GM18907 (cell line): ENCODE measurements at regions not wholly inside any gene's neighbourhood (a gene's known extent, or its start where the extent isn't known, plus 50 kb on each side); places are given as distances from the start of the nearest gene placed in this dataset.
"Not testable (repeated sequence)": the region's sequence is repeated elsewhere in the genome, so short reads cannot be mapped to it uniquely, and the experiment has no call there.

ENCODE experiments used
- ATAC-seq: cut with Tn5 transposase; IDR thresholded peaks from one replicate; pipeline ENCODE4 v1.9.1; 2021; ENCODE audit warnings: mild to moderate bottlenecking, moderate library complexity; ENCODE audit not compliant: unreplicated experiment

DNA sequence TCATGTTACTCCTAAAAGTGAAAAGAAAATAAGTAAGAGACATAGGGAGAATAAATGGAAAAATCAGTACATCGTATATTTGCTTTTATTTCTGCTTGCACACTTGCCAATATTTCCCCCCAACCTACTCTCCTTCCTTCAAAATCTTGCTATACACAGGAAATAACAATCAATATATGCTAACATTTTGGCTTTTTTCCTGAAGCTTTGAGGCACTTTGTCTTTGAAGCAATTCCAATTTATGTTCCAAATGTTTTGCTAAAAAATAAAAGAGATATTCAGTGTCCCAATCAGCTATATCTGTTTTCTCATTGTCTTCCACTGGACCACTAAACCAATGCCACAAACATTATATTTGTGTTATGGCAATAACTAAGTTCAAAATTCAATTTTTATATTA, 184.0 kb upstream of the NEGR1 start:
- no peak for ATAC-seq

GRCh38 chr1:72462186-72462905, 180.0 kb upstream of the NEGR1 start:
- no peak for ATAC-seq

GRCh38 chr1:72442262-72442661, 159.9 kb upstream of the NEGR1 start:
- no peak for ATAC-seq

DNA sequence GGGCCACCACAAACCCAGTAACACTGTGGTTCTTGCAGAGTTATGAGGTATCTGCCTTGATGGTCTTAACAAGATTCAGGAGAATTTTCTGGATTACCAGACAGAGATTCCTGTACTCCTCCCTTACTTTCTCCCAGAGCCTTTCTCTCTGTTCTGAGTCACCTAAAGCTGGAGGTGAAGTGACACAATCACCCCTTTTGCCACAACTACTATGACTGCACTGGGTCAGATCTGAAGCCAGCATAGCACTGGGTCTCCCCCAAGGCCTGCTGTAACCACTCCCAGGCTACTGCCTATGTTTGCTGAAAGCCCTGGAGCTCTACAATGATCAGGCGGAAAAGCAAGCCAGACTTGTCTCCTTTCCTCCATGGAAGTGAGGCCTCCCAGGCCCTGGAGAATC, 156.7 kb upstream of the NEGR1 start:
- ATAC-seq: no peak

DNA sequence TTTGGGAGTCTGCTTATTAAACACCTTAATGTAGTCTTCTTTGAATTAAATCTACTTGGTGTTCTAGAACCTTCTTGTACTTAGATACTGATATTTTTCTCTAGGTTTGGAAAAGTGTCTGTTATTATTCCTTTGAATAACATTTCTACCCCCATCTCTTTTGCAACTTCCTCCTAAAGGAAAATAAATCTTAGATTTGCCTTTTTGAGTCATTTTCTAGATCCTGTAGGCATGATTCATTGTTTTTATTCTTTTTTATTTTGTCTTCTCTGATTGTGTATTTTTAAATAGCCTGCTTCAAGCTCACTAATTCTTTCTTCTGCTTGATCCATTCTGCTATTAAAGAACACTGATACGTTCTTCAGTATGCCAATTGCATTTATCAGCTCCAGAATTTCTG, 155.9 kb upstream of the NEGR1 start:
- ATAC-seq: no peak

DNA sequence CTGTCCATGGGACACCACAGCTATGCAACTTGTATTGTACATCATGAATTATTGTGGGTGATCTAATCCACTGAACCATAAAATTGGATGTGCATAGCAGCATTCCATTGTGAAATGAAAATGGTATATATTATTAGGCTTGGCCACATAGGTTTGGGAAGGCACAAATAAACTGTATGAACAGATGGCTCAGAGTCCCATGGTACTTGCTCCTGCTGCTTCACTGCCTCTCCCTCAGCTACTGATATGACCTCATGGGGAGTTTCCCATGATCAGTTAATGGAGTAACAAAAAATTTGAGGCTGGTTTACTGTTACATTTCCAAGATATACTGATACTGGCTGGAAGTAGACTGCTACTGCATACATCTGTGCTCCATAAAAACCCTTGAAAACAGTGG, 152.7 kb upstream of the NEGR1 start:
- ATAC-seq: peak; percentile 62

DNA sequence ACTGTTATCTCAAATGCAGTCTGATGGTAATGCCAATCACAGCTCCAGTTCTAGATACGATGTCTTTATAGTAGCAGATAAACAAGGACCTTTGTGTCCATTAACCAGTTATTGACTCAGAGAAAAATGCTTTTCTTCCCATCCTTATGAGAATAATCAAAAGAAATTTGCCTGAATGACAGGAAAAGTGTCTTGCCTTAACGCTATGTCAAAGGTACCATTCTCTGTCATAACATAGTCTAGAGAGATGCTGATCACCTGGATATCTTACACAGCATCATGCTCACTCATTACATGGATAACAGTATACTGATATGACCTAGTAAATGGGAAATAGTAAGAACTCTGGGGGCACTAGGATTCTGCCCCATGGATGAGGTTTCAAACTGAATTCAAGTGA, 151.7 kb upstream of the NEGR1 start:
- ATAC-seq: peak; percentile 10

GRCh38 chr1:72433591-72433990, 151.3 kb upstream of the NEGR1 start:
- peak; percentile 82 for ATAC-seq

GRCh38 chr1:72432645-72433267, 150.4 kb upstream of the NEGR1 start:
- ATAC-seq: no peak

GRCh38 chr1:72431810-72432209, 149.5 kb upstream of the NEGR1 start:
- no peak for ATAC-seq

DNA sequence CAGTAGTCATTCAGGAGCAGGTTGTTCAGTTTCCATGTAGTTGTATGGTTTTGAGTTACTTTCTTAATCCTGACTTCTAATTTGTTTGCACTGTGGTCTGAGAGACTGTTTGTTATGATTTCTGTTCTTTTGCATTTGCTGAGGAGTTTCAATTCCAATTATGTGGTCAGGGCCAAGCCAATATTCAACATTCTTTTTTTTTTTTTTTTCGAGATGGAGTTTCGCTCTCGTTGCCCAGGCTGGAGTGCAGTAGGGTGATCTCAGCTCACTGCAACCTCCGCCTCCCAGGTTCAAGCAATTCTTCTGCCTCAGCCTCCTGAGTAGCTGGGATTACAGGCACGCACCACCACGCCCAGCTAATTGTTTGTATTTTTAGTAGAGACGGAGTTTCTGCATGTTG, 145.9 kb upstream of the NEGR1 start:
- ATAC-seq: not testable (repeated sequence)

GRCh38 chr1:72419229-72419628, 136.9 kb upstream of the NEGR1 start:
- ATAC-seq: no peak

GRCh38 chr1:72412286-72412685, 129.9 kb upstream of the NEGR1 start:
- ATAC-seq: no peak

- ATAC-seq: no peak
These were observed 117.5 kb upstream of the NEGR1 start for GRCh38 chr1:72399807-72400206.

- ATAC-seq: no peak
These were observed 115.4 kb upstream of the NEGR1 start for GRCh38 chr1:72397786-72398185.

DNA sequence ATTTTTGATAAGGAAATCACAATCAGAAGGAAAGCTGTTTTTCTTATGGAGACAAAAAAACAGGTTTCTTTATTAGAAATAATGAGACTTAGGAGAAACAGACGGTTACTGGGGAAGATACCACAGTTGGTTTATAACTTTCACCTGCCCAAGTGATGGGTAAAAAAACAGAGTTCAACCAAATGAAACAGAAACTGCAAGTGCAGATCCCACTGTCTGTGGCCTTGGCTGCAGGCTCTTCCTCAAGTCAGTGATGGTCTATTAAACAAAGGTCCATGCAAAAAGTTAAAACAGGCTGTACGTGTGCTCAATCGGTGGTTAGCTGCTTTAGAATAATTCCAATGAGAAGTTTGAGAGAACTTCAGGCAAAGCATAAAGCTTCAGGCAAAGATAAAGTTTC, 112.1 kb upstream of the NEGR1 start:
- no peak for ATAC-seq

DNA sequence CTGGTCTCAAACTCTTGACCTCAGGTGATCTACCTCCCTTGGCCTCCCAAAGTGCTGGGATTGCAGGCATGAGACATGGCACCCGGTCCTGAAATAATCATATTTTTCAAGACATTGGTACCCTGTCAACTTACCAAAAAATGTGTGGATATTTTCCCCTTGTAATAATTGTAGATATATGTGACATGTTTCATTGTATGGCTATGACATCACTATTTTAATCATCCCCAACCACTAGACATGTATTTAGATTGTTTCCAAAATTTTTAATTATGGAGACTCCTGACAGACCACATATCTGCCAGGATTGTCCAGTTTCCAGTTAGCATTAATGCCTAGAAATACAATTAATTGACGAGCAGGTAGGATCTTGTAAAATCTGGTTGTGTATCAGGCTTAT, 96.7 kb upstream of the NEGR1 start:
- ATAC-seq: no peak

- ATAC-seq: no peak
These were observed 92.9 kb upstream of the NEGR1 start for GRCh38 chr1:72375226-72375625.

- ATAC-seq: no peak
These were observed 89.1 kb upstream of the NEGR1 start for GRCh38 chr1:72371259-72372035.

GRCh38 chr1:72370836-72371235, 88.5 kb upstream of the NEGR1 start:
- not testable (repeated sequence) for ATAC-seq

DNA sequence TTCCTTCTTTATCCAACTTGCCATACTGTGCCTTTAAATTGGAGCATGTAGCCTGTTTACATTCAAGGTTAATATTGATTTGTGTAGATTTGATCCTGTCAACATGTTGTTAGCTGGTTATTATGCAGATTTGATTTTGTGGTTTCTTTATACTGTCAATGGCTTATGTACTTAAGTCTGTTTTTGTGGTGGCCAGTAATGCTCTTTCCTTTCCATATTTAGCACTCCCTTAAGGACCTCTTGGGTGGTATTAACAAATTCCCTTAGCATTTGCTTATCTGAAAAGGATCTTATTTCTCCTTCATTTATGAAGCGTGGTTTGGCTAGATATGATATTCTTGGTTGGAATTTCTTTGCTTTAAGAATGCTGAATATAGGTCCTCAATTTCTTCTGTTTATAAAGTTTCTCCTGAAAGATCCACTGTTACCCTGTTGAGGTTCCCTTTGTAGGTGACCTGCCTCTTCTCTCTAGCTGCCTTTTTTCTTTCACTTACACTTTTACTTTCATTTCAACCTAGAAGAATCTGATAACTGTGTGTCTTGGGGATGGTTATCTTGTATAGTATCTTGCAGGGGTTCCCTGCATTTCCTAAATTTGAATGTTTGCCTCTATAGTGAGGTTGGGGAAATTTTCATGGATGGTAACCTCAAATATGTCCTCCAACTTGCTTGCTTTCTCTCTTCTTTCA, 86.9 kb upstream of the NEGR1 start:
- ATAC-seq: no peak
